Osteoblast (primary cell): ENCODE measurements at regions not wholly inside any gene's neighbourhood (a gene's known extent, or its start where the extent isn't known, plus 50 kb on each side); places are given as distances from the start of the nearest gene placed in this dataset.

Source experiments
- DNase-seq: peaks from one replicate; pipeline ENCODE4 v3.0.0; 2011; ENCODE audit warnings: low spot score, mixed read lengths; ENCODE audit not compliant: insufficient read length; ENCODE audit errors: missing footprints
- H2AFZ ChIP-seq: 2 replicates; pipeline ENCODE4 v1.6.0; 2011; ENCODE audit warnings: mild to moderate bottlenecking, low read length
- H3K27ac ChIP-seq: 2 replicates; pipeline ENCODE4 v1.5.1; 2011; ENCODE audit warnings: mild to moderate bottlenecking, low read depth, low read length, moderate library complexity
- H3K27me3 ChIP-seq: 2 replicates; pipeline ENCODE4 v1.6.0; 2012; ENCODE audit warnings: mild to moderate bottlenecking, control low read depth, inconsistent platforms, low read length, moderate library complexity; ENCODE audit not compliant: insufficient read depth
- H3K36me3 ChIP-seq: 2 replicates; pipeline ENCODE4 v1.5.1; 2011; ENCODE audit warnings: mild to moderate bottlenecking, low read length, control low read depth, moderate library complexity; ENCODE audit not compliant: insufficient read depth
- H3K4me1 ChIP-seq: 2 replicates; pipeline ENCODE4 v1.5.1; 2011; ENCODE audit warnings: mild to moderate bottlenecking, low read length, control low read depth, moderate library complexity; ENCODE audit not compliant: insufficient read depth
- H3K4me2 ChIP-seq: 2 replicates; pipeline ENCODE4 v1.6.0; 2011; ENCODE audit warnings: mild to moderate bottlenecking, low read length; ENCODE audit not compliant: insufficient read depth
- H3K4me3 ChIP-seq: fragments of 200-600 bp; sonication (generic); 3 replicates; pipeline ENCODE4 v1.5.1; 2012; ENCODE audit warnings: mild to moderate bottlenecking, low read length, inconsistent platforms; ENCODE audit not compliant: insufficient read depth
- H3K79me2 ChIP-seq: 2 replicates; pipeline ENCODE4 v1.6.0; 2012; ENCODE audit warnings: mild to moderate bottlenecking, low read length, control low read depth, inconsistent platforms; ENCODE audit not compliant: insufficient read depth
- H3K9me3 ChIP-seq: 2 replicates; pipeline ENCODE4 v1.5.1; 2011; ENCODE audit warnings: low read depth, low read length, control low read depth
- H4K20me1 ChIP-seq: 2 replicates; pipeline ENCODE4 v1.6.0; 2012; ENCODE audit warnings: mild to moderate bottlenecking, low read length, control low read depth; ENCODE audit not compliant: insufficient read depth
- CTCF ChIP-seq: IDR thresholded peaks from 2 replicates; pipeline ENCODE4 v1.5.1; 2011; ENCODE audit warnings: mild to moderate bottlenecking, low read depth, low read length, moderate library complexity; ENCODE audit errors: extremely low read depth

GRCh38 chr20:22288156-22288555, 296.2 kb downstream of the FOXA2 start:
- Histone ChIP-seq H3K4me3 (no peak overlapping the region), H2AFZ (no peak overlapping the region), H3K79me2 (no peaks in the 10 kb centered on the region), H3K9me3 (no peaks in the 10 kb centered on the region), H3K4me1 (no peaks in the 10 kb centered on the region), H3K27me3 (no peaks in the 10 kb centered on the region), H4K20me1 (no peaks in the 10 kb centered on the region), H3K27ac (no peak overlapping the region), H3K36me3 (no peaks in the 10 kb centered on the region), H3K4me2 (no peak overlapping the region)
- TF ChIP-seq CTCF = no peak
- DNase-seq = no peak

- Histone ChIP-seq H3K27ac (no peak overlapping the region), H3K4me1 (no peaks in the 10 kb centered on the region), H4K20me1 (no peaks in the 10 kb centered on the region), H3K79me2 (no peaks in the 10 kb centered on the region), H3K36me3 (no peaks in the 10 kb centered on the region), H3K4me3 (no peak overlapping the region), H2AFZ (no peak overlapping the region), H3K4me2 (no peak overlapping the region), H3K27me3 (no peaks in the 10 kb centered on the region), H3K9me3 (no peaks in the 10 kb centered on the region)
- DNase-seq = no peak
- TF ChIP-seq CTCF = no peak
Measured at GRCh38 chr20:22285555-22285954, 298.8 kb downstream of the FOXA2 start.

GRCh38 chr20:22282696-22283095, 301.7 kb downstream of the FOXA2 start:
- Histone ChIP-seq H3K4me2 (no peak overlapping the region), H3K27me3 (no peaks in the 10 kb centered on the region), H4K20me1 (no peaks in the 10 kb centered on the region), H3K27ac (no peak overlapping the region), H3K9me3 (no peaks in the 10 kb centered on the region), H3K36me3 (no peaks in the 10 kb centered on the region), H3K4me3 (no peak overlapping the region), H3K4me1 (no peaks in the 10 kb centered on the region), H3K79me2 (no peaks in the 10 kb centered on the region), H2AFZ (no peak overlapping the region)
- no peak for TF ChIP-seq CTCF
- DNase-seq = no peak

GRCh38 chr20:22274330-22274729, 310.0 kb downstream of the FOXA2 start:
- Histone ChIP-seq H3K36me3 (no peaks in the 10 kb centered on the region), H3K27ac (no peak overlapping the region), H4K20me1 (no peaks in the 10 kb centered on the region), H3K9me3 (peaks cover 3% of the 10 kb centered on the region), H3K4me1 (no peaks in the 10 kb centered on the region), H3K4me2 (no peak overlapping the region), H2AFZ (no peak overlapping the region), H3K4me3 (no peak overlapping the region), H3K27me3 (no peaks in the 10 kb centered on the region), H3K79me2 (no peaks in the 10 kb centered on the region)
- DNase-seq = no peak
- no peak for TF ChIP-seq CTCF
